Liver (tissue), 7 donors: ENCODE measurements at regions not wholly inside any gene's neighbourhood (a gene's known extent, or its start where the extent isn't known, plus 50 kb on each side); places are given as distances from the start of the nearest gene placed in this dataset.

Experiments used
- DNase-seq: peaks from one replicate; pipeline ENCODE4 v3.0.0-alpha.2; 2017; ENCODE audit warnings: low spot score
- H3K27ac ChIP-seq, 2 donors: one replicate each; pipeline ENCODE4 v1.7.0; 2013; ENCODE audit warnings: inconsistent platforms in 2 of 2, low read length in 2 of 2, control low read depth in 1 of 2, low read depth in 1 of 2, mild to moderate bottlenecking in 1 of 2
- H3K27me3 ChIP-seq, 4 donors: one replicate each; pipeline versions ENCODE4 v1.6.1 to v1.7.0; 2013; ENCODE audit warnings: low read length in 3 of 4, inconsistent platforms in 1 of 4, mild to moderate bottlenecking in 1 of 4, moderate library complexity in 1 of 4; ENCODE audit not compliant: control insufficient read depth in 4 of 4, insufficient read depth in 4 of 4
- H3K36me3 ChIP-seq, 4 donors: one replicate each; pipeline versions ENCODE4 v1.6.1 to v1.7.0; 2013; ENCODE audit warnings: low read length in 3 of 4, mild to moderate bottlenecking in 3 of 4, low read depth in 1 of 4, moderate library complexity in 1 of 4; ENCODE audit not compliant: control insufficient read depth in 4 of 4, insufficient read depth in 3 of 4
- H3K4me1 ChIP-seq, 4 donors: one replicate each; pipeline versions ENCODE4 v1.6.1 to v1.7.0; 2013; ENCODE audit warnings: low read length in 3 of 4, mild to moderate bottlenecking in 3 of 4, moderate library complexity in 1 of 4; ENCODE audit not compliant: control insufficient read depth in 4 of 4, insufficient read depth in 4 of 4
- H3K4me3 ChIP-seq, 3 donors: one replicate each; pipeline versions ENCODE4 v1.6.1 to v1.7.0; 2013; ENCODE audit warnings: low read length in 3 of 3, control low read depth in 1 of 3, low read depth in 1 of 3, mild to moderate bottlenecking in 1 of 3
- H3K9ac ChIP-seq, 2 donors: one replicate each; pipeline ENCODE4 v1.7.0; 2013; ENCODE audit warnings: low read length in 2 of 2, mild to moderate bottlenecking in 2 of 2, moderate library complexity in 2 of 2, control low read depth in 1 of 2, low read depth in 1 of 2
- H3K9me3 ChIP-seq, 4 donors: one replicate each; pipeline versions ENCODE4 v1.6.1 to v1.7.0; 2013; ENCODE audit warnings: low read length in 3 of 4; ENCODE audit not compliant: control insufficient read depth in 4 of 4
- EGR1 ChIP-seq, 2 donors: IDR thresholded peaks; 2 replicates each; pipeline ENCODE4 v1.6.1; 2016 to 2018; ENCODE audit warnings: antibody characterized with exemption in 2 of 2, low read depth in 2 of 2
- FOXA1 ChIP-seq: IDR thresholded peaks from 2 replicates; pipeline ENCODE4 v1.6.1; 2016; ENCODE audit warnings: antibody characterized with exemption
- FOXA2 ChIP-seq: IDR thresholded peaks from 2 replicates; pipeline ENCODE4 v1.6.1; 2016; ENCODE audit warnings: antibody characterized with exemption
- GABPA ChIP-seq, 2 donors: IDR thresholded peaks in 1 of 2; conservative IDR thresholded peaks in 1 of 2; 2 replicates each; pipeline ENCODE4 v1.6.1; 2016; ENCODE audit warnings: antibody characterized with exemption in 2 of 2, mild to moderate bottlenecking in 1 of 2, moderate library complexity in 1 of 2
- HNF4A ChIP-seq, 2 donors: conservative IDR thresholded peaks; 2 replicates each; pipeline ENCODE4 v1.6.1; 2016; ENCODE audit warnings: antibody characterized with exemption in 2 of 2, mild to moderate bottlenecking in 2 of 2
- HNF4G ChIP-seq: IDR thresholded peaks from 2 replicates; pipeline ENCODE4 v1.6.1; 2016; ENCODE audit warnings: antibody characterized with exemption
- JUND ChIP-seq, 2 donors: IDR thresholded peaks; 2 replicates each; pipeline ENCODE4 v1.6.1; 2016; ENCODE audit warnings: antibody characterized with exemption in 2 of 2
- NR2F2 ChIP-seq: IDR thresholded peaks from 2 replicates; pipeline ENCODE4 v1.6.1; 2016; ENCODE audit warnings: antibody characterized with exemption
- RAD21 ChIP-seq, 2 donors: IDR thresholded peaks; 2 replicates each; pipeline ENCODE4 v1.6.1; 2016; ENCODE audit warnings: antibody characterized with exemption in 2 of 2, mild to moderate bottlenecking in 2 of 2
- RXRA ChIP-seq, 2 donors: IDR thresholded peaks; 2 replicates each; pipeline ENCODE4 v1.6.1; 2017 to 2018; ENCODE audit warnings: antibody characterized with exemption in 2 of 2, mild to moderate bottlenecking in 1 of 2
- SP1 ChIP-seq: IDR thresholded peaks from 2 replicates; pipeline ENCODE4 v1.6.1; 2018; ENCODE audit warnings: antibody characterized with exemption, mild to moderate bottlenecking
- TAF1 ChIP-seq: conservative IDR thresholded peaks from 2 replicates; pipeline ENCODE4 v1.6.1; 2016; ENCODE audit warnings: antibody characterized with exemption, mild to moderate bottlenecking
- WGBS: extraction: QIAGEN DNeasy Blood & Tissue Kit; methylation state at CpG from one replicate; pipeline ENCODE4 v1.1.7; 2013; 5-methylcytosine and 5-hydroxymethylcytosine counted together
- TF ChIP-seq, protein P1 (sequence below): IDR thresholded peaks from 2 replicates; pipeline ENCODE4 v1.6.1; 2016; ENCODE audit warnings: antibody characterized with exemption
- TF ChIP-seq, protein P2 (sequence below): IDR thresholded peaks from 2 replicates; pipeline ENCODE4 v1.6.1; 2016; ENCODE audit warnings: antibody characterized with exemption
- TF ChIP-seq, protein P3 (sequence below): IDR thresholded peaks from 2 replicates; pipeline ENCODE4 v1.6.1; 2016; ENCODE audit warnings: antibody characterized with exemption
- donor health status: healthy.
- donor health status: healthy.
- donor health status: healthy.
- donor health status: healthy.

DNA sequence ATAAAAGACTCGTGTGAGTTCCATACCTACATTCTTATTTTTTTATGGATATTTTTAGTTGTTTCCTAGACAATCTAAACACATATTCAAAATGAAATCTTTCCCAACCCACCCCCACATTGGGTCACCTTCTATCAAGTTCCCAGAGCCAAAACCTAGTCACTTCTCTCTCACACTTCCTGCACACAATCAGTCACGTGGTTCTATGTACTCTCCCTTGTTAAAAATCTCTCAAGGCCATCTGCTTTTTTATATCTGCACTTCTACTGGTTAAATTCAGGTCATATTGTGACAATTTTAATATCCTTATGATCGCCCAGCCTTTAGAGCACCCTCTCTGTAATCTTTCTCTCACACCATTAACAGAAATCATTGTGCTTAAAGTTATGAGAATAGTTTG is 175.0 kb upstream of the SYT10 start:
- Histone ChIP-seq H3K9ac (no peak overlapping the region), H3K27ac (no peak overlapping the region), H3K27me3 (no peaks in the 10 kb centered on the region), H3K4me3 (no peak overlapping the region), H3K9me3 (peaks cover 0 to 12% (median 2%) of the 10 kb centered on the region in 4 donors), H3K36me3 (no peaks in the 10 kb centered on the region), H3K4me1 (no peaks in the 10 kb centered on the region)
- DNase-seq = no peak
- WGBS = 59% methylated on average over 3 of the region's 3 CpGs
- TF ChIP-seq HNF4G = no peak
- TF ChIP-seq, protein P1, sequence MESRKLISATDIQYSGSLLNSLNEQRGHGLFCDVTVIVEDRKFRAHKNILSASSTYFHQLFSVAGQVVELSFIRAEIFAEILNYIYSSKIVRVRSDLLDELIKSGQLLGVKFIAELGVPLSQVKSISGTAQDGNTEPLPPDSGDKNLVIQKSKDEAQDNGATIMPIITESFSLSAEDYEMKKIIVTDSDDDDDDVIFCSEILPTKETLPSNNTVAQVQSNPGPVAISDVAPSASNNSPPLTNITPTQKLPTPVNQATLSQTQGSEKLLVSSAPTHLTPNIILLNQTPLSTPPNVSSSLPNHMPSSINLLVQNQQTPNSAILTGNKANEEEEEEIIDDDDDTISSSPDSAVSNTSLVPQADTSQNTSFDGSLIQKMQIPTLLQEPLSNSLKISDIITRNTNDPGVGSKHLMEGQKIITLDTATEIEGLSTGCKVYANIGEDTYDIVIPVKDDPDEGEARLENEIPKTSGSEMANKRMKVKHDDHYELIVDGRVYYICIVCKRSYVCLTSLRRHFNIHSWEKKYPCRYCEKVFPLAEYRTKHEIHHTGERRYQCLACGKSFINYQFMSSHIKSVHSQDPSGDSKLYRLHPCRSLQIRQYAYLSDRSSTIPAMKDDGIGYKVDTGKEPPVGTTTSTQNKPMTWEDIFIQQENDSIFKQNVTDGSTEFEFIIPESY = no peak
- TF ChIP-seq RAD21 (IDR thresholded peaks at IDR 0.05) = no peak
- TF ChIP-seq GABPA (IDR thresholded peaks at IDR 0.05 in 1 of 2, conservative IDR thresholded peaks at IDR 0.05 in 1 of 2) = no peak
- TF ChIP-seq FOXA2 = no peak
- no peak for TF ChIP-seq HNF4A (conservative IDR thresholded peaks at IDR 0.05)
- no peak for TF ChIP-seq JUND (IDR thresholded peaks at IDR 0.05)
- TF ChIP-seq RXRA (IDR thresholded peaks at IDR 0.05) = no peak
- TF ChIP-seq SP1 = no peak
- TF ChIP-seq, protein P2, sequence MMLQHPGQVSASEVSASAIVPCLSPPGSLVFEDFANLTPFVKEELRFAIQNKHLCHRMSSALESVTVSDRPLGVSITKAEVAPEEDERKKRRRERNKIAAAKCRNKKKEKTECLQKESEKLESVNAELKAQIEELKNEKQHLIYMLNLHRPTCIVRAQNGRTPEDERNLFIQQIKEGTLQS = no peak
- no peak for TF ChIP-seq TAF1

DNA sequence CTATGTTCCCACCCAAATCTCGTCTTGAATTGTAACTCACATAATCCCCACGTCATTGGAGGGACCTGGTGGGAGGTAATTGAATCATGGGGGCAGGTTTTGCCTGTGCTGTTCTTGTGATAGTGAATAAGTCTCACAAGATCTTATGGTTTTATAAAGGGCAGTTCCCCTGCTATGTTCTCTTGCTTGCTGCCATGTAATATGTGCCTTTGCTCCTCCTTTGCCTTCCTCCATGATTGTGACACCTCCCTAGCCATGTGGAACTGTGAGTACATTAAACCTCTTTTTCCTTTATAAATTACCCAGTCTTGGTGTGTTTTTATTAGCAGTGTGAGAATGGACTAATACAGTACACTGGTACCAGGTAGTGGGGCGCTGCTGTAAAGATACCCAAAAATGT is 177.6 kb upstream of the SYT10 start:
- no peaks in the 10 kb centered on the region for H3K36me3 ChIP-seq
- no peak for DNase-seq
- no peak overlapping the region for H3K4me3 ChIP-seq
- H3K27ac ChIP-seq = no peak overlapping the region
- H3K9ac ChIP-seq = no peak overlapping the region
- H3K4me1 ChIP-seq = no peaks in the 10 kb centered on the region
- WGBS = 55% methylated on average over 3 of the region's 3 CpGs
- TF ChIP-seq TAF1 (no peak), EGR1 (IDR thresholded peaks at IDR 0.05; ENCODE audit: low read depth in 2 of 2) (no peak), NR2F2 (no peak), GABPA (IDR thresholded peaks at IDR 0.05 in 1 of 2, conservative IDR thresholded peaks at IDR 0.05 in 1 of 2) (no peak), JUND (IDR thresholded peaks at IDR 0.05) (no peak), FOXA1 (no peak)
- TF ChIP-seq, protein P2 = no peak
- TF ChIP-seq, protein P3, sequence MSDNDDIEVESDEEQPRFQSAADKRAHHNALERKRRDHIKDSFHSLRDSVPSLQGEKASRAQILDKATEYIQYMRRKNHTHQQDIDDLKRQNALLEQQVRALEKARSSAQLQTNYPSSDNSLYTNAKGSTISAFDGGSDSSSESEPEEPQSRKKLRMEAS = no peak
- H3K9me3 ChIP-seq = peaks cover 0 to 12% (median 2%) of the 10 kb centered on the region in 4 donors
- no peaks in the 10 kb centered on the region for H3K27me3 ChIP-seq

DNA sequence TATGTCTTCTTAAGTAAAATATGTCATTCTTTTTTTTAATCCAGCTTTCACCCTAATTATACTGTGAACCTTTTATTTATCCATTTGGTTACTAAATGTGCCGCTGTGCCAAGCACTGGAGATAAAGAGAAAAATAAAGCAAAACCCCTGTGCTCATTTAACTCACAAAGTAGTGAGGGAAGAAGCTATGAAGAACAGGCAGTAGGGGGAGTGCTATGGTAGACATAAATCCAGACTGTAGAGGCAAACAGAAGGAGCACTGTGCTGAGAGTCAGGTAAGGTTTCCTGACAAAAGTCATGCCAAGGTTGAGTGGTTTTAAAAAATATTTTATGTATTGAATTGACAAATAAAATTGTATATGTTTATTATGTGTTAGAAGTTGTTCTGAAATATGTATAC is 188.5 kb upstream of the SYT10 start:
- Histone ChIP-seq H3K36me3 (no peaks in the 10 kb centered on the region), H3K4me3 (no peak overlapping the region), H3K9me3 (no peaks in the 10 kb centered on the region), H3K27ac (no peak overlapping the region), H3K4me1 (no peaks in the 10 kb centered on the region), H3K9ac (no peak overlapping the region), H3K27me3 (peaks cover 0 to 3% (median 0%) of the 10 kb centered on the region in 4 donors)
- WGBS = 77% methylated on average over 1 of the region's 1 CpG
- TF ChIP-seq, protein P1 = no peak
- TF ChIP-seq, protein P2 = no peak
- TF ChIP-seq RAD21 (IDR thresholded peaks at IDR 0.05) (no peak), GABPA (IDR thresholded peaks at IDR 0.05 in 1 of 2, conservative IDR thresholded peaks at IDR 0.05 in 1 of 2) (no peak)
- DNase-seq = no peak
